ENCODE measurements at regions not wholly inside any gene's neighbourhood (a gene's known extent, or its start where the extent isn't known, plus 50 kb on each side); places are given as distances from the start of the nearest gene placed in this dataset.

- DNase-seq: no peak
These were observed 233.7 kb downstream of the IBTK start for GRCh38 chr6:82013561-82014530.

DNA sequence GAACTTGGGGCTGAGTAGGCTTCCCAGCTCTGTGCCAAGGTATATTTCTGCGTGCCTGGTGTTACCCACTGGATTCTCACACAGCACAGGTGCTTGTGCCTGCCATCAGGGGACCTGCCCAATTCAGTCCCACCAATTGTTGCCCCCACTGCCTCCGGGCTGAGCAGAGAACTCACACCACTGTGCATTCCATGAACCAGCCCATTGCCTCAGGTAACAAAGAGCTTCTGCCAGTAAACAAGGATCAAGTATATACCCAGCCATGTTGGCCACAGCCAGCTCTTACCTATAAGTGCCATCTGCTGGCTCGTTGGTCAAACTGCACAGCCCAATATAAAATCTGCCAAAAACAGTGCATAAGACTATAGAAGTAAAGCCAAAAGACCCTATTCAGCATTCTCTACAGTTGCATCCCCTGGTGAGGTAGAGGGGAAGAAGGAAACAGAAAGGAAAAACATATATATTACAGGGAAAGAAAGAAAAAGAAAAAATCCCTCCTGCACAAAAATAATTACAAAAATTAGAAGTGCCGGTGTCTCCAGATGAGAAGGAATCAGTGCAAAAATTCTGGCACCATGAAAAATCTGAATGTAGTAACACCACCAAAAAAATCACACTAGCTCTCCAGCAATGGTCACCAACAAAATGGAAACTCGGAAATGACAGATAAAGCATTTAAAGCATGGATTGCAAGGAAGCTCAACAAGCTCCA, 241.4 kb downstream of the IBTK start:
- no peak for DNase-seq

DNA sequence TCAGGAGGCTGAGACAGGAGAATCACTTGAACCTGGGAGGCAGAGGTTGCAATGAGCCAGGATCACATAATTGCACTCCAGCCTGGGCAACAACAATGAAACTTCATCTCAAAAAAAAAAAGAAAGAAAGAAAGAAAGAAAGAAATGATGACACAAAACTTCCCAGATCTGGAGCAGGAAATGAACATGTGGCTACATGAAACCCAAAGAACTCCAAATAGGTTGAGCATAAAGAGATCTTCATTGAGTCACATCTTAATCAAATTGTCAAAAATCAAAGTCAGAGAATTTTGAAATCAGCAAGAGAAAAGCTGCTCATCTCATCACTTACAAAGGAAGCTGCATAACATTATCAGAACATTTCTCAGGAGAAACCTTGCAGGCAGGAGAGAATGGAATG, 247.0 kb downstream of the IBTK start:
- no peak for DNase-seq

- no peak for DNase-seq
These were observed 247.3 kb upstream of the TENT5A start for GRCh38 chr6:81999826-82000225.

- DNase-seq: no peak
These were observed 246.8 kb upstream of the TENT5A start for GRCh38 chr6:81999270-81999669.

DNA sequence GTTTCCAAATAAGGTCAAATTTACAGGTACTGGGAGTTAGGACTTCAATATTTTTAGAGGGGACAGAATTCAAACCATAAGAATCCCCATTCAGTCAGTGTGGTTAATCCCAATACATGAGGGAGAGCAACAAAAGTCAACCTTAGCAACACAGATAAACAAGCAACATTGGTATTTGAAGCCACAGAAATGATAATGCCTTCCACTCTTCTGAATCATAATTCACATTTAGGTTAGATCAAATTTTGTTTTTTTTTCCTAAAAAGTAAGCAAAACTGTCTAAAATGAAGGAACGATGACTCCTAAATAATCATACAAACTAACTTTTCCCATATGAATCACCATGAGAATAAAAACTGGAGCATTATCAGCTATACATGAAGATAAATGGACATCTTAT, 246.0 kb upstream of the TENT5A start:
- no peak for DNase-seq

GRCh38 chr6:81997090-81997926, 244.8 kb upstream of the TENT5A start:
- DNase-seq: no peak

GRCh38 chr6:81996414-81996813, 243.9 kb upstream of the TENT5A start:
- DNase-seq: no peak

GRCh38 chr6:81995548-81996289, 243.2 kb upstream of the TENT5A start:
- no peak for DNase-seq

GRCh38 chr6:81988871-81989270, 236.4 kb upstream of the TENT5A start:
- no peak for DNase-seq

DNA sequence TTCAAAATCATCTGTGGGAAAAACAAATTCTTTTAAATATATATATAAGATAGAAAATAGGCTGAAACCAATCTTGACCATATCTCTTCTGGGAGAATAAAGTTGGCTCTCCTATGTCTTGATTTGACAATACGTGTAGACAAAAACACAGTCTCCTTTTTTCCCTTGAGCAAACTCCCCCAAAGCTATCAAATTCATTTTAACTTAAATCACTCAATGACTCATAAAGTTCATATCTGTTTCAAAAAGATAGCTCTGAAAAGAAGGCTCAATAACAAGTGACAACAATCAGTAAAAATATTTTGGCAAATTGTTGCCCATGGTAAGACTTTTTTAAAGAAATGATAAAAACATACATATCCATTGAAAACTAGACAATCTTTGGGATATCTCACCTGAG, 236.0 kb upstream of the TENT5A start:
- DNase-seq: no peak

DNA sequence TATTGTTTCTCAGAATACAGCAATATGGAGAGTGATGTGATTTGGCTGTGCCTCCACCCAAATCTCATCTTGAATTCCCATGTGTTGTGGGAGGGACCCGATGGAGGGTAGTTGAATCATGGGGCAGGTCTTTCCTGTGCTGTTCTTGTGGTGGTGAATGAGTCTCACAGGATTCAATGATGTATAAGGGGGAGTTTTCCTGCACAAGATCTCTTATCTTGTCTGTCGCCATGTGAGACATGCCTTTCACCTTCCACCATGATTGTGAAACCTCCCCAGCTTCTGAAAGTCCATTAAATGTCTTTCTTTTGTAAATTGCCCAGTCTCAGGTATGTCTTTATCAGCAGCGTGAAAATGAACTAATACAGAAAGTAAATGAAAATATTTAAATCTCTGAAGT, 234.8 kb upstream of the TENT5A start:
- no peak for DNase-seq

DNA sequence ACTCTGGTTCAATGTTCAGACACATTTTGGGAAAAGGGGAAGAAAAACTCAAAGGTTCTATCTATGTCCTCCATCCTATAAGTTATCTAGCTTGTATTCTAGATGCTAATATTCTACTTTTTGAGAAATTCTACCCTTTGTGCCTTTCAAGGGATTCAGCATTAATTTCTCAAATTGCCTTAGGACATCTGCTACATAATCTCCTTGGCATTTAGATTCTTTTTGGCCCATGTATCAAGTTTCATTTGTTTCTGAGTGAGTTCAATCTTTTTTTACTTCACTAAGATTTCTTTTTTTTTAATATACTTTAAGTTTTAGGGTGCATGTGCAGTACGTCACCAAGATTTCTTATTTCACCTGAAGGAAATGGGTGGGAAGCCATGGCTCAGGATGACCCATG, 232.7 kb upstream of the TENT5A start:
- DNase-seq: no peak

DNA sequence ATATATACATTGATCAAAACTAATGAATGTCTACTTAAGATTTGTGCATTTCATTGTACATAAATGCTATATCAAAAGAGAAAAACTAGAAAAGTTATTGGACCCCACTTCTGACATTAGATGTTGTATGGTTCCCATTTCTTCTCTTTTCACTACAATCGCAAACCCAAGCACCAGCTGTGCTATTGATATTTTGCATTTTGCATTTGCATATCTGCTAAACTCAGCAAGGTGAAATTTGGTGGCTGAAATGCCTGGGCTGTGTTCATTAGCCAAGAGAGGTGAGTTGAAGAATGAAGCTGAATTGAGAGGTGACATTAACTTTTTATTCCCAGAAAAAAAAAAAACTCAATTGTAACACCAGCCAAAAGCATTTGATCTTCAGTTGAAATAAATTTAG, 232.1 kb upstream of the TENT5A start:
- no peak for DNase-seq

- DNase-seq: no peak
These were observed 229.3 kb upstream of the TENT5A start for GRCh38 chr6:81981812-81982211.

DNA sequence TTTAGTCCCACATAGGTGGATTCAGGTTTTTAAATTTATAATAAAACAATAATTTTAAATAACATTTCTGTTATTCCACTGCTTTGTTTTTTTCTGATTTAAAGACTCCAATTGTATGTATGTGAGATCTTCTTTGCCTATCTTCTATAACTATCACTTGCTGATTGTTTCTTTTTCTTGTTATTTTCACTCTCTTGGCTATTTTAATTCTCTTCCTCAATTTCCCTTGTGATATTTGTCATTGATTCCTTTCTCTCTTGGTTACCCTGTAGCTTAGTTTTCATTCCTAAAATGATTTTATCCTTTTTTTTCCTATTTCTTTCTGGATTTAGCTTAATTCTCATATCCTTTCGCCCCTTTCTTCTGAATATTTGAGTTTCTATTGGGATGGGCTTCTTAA, 227.3 kb upstream of the TENT5A start:
- DNase-seq: no peak

GRCh38 chr6:81979329-81979728, 226.8 kb upstream of the TENT5A start:
- DNase-seq: no peak

GRCh38 chr6:81978230-81978629, 225.7 kb upstream of the TENT5A start:
- no peak for DNase-seq

GRCh38 chr6:81977486-81977885, 225.0 kb upstream of the TENT5A start:
- DNase-seq: no peak

DNA sequence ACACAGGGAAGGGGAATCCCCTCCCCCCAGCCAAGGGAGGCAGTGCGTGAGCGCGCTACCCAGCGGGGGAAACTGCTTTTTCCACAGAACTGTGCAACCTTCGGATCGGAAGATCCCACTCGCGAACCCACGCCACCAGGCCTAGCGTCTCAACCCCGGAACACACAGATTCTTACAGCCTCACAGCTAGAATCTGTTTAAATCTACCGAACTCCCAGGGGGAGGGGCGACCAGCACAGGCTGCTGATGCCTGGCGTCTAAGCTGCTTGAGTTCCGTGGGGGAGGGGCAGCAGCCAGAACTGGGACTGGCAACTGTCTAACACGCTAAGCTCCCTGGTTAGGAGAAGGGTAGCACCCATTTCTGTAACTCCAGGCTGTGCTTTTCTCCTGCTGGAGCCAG, 217.3 kb upstream of the TENT5A start:
- DNase-seq: no peak

- no peak for DNase-seq
These were observed 216.5 kb upstream of the TENT5A start for GRCh38 chr6:81969011-81969410.

- DNase-seq: no peak
These were observed 214.5 kb upstream of the TENT5A start for GRCh38 chr6:81966968-81967367.

All from skin of body (tissue), 1 donor.